HEK293T (cell line): ENCODE measurements at regions not wholly inside any gene's neighbourhood (a gene's known extent, or its start where the extent isn't known, plus 50 kb on each side); places are given as distances from the start of the nearest gene placed in this dataset.

Experiments
- FOXA1 ChIP-seq: fragments of 450-650 bp; IDR thresholded peaks from 2 replicates; pipeline ENCODE4 v1.6.1; 2016; ENCODE audit warnings: mild to moderate bottlenecking
- HDGF ChIP-seq: fragments of 450-650 bp; IDR thresholded peaks from 2 replicates; pipeline ENCODE4 v1.6.1; 2017; ENCODE audit warnings: antibody characterized with exemption, borderline replicate concordance
- SP1 ChIP-seq: fragments of 450-650 bp; IDR thresholded peaks from 2 replicates; pipeline ENCODE4 v1.6.1; 2017
- TARDBP ChIP-seq: fragments of 450-650 bp; IDR thresholded peaks from 2 replicates; pipeline ENCODE4 v1.6.1; 2016

DNA sequence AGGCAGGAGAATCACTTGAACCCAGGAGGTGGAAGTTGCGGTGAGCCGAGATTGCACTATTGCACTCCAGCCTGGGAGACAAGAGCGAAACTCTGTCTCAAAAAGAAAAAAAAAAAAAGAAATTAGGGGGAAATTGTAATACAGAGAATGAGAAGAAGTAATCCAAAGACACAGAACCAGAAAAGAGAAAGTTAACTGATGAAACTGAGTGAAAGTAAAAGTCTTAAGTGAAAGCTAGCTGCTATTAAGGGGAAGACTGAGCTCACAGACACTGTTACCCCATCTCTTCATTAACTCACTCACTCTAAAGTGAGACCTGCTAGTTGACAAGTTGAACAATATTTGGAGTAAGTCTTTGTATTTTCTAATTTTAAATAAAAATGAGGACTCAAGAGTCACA, 763.0 kb upstream of the PCDH10 start:
- TF ChIP-seq FOXA1 (no peak), HDGF (no peak), TARDBP (no peak), SP1 (no peak)
